HG02642 (cell line): ENCODE measurements at regions not wholly inside any gene's neighbourhood (a gene's known extent, or its start where the extent isn't known, plus 50 kb on each side); places are given as distances from the start of the nearest gene placed in this dataset.
"Not testable (repeated sequence)": the region's sequence is repeated elsewhere in the genome, so short reads cannot be mapped to it uniquely, and the experiment has no call there.

Experiments
- ATAC-seq: cut with Tn5 transposase; IDR thresholded peaks from one replicate; pipeline ENCODE4 v1.9.1; 2021; ENCODE audit warnings: mild to moderate bottlenecking; ENCODE audit not compliant: unreplicated experiment, poor library complexity

DNA sequence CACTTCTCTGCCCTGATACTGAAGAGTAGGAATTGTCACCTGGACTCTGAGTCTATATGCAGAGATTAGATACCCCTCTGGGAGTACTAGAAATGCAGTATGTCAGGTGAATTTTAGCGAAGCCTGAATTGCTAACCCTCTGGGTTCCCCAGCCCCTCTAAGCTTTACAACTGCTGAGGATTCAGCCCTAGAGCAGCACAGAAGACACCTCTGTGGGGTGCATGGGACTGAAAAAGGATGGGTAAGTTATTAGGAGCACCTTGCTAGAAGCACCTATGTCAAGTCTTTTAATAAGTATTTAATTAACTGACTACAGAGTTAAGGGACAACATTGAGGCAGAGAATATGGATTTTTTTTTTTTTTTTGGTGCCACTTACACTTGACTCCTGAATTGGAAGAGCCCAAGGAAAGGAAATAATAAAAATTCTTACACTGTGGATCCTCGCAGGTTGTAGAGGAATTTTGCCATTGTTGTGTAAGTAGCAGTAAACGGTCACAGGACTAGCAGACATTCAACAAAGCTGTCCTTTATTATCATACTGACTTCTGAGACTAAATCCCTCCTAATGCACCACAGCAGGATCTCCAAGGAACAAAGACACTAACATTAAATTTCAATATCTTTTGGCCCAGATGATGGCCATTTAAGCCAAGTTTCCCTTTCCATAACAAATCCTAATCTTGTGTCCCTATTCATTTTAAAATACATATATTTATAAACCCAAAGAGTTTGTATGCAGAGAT, 253.2 kb downstream of the ANKRD50 start:
- no peak for ATAC-seq

GRCh38 chr4:124459941-124460310, 252.6 kb downstream of the ANKRD50 start:
- ATAC-seq, result no peak

GRCh38 chr4:124461592-124461991, 250.9 kb downstream of the ANKRD50 start:
- ATAC-seq, result not testable (repeated sequence)

DNA sequence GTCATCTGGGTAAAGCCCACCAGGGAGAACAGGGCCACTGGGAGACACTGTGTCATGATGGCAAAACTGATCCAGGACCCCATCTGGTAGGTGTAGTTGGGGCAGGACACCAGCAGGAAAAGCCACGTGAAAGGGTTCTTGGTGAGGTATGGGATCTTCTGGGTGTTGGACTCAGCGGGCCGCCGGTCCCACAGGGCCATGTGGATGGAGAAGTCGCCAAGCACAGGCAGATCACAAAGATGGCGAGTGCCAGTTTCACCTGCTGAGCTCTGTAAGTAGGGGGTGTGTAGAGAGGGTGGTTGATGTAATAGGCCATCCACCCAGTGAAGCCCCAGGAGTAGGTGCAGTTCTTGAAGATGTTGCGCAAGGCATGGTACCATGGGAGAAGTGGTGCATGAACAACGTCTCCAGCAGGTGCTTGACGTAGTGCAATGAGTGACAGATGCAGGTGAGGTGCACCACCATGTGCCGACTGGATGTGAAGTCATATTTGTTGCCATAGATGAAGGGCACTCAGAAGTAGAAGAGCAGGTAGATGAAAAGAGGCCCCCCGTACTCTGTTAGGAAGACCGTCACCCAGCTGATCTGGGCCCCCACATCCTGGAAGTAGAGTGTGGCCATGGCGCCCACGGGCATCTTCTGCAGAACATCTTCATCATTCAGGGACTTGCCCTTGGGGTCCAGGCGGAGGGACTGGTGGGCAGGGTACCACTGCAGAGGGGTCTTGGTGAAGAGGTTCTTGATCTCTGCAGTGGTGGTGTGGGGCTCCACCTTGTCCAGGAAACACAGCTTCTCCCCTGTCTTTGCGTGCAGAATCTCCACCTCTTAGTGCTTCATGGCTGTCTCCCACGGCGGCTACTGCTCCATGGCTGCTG, 249.3 kb downstream of the ANKRD50 start:
- ATAC-seq, result no peak

DNA sequence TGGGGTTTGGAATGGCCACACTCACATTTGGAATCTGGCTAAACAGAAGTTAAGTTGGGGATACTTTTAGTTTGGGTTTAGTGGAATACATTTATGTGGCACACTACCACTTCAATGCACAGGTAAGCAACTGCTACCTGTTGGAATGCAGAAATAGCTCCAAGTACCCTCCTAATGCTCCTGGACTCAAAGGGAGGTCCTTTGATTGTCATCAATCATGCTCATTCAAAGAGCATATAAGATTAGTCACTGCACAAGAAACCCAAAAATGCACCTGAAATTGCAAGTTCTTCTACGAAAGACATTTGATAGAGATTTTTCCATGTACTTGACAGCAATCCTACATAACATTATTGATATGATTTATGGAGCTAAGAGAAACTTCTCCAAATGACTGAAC, 247.7 kb downstream of the ANKRD50 start:
- ATAC-seq, result no peak

DNA sequence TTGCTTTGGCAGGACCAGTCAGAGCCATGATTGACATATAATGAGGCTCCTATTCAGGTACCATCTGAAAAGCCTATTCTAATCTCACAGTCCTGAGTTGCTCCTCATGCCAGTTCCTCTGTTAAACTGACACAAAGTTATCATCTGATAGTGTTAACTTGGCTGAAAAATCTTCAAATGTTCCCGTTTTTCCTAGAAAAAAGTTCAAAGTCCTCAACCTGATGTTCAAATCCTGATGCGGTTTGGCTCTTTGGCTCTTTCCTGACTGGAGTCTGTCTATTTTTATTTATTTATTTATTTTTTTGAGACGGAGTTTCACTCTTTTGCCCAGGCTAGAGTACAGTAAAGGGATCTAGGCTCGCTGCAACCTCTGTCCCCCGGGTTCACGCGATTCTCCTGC, 244.2 kb downstream of the ANKRD50 start:
- ATAC-seq, result no peak

- no peak for ATAC-seq
Measured at GRCh38 chr4:124469981-124470380, 242.6 kb downstream of the ANKRD50 start.

DNA sequence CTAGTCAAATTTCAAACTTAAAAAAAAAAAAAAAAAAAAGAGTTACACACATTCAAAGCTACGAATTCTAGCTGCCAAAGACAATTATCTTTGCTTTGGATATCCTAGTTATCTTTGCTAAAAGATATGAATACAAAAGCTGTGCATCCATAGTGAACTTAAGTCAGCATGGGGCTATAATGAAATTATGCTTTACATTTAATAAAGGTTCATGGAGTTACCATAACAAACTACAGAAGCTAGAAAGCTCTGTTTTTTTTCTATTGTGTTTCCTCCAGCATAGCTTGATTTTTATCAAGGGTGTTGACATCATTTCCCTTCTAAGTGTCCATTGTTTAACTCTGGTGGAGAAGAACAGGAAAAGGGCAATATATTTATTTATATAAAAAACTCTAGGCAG, 234.1 kb downstream of the ANKRD50 start:
- no peak for ATAC-seq

DNA sequence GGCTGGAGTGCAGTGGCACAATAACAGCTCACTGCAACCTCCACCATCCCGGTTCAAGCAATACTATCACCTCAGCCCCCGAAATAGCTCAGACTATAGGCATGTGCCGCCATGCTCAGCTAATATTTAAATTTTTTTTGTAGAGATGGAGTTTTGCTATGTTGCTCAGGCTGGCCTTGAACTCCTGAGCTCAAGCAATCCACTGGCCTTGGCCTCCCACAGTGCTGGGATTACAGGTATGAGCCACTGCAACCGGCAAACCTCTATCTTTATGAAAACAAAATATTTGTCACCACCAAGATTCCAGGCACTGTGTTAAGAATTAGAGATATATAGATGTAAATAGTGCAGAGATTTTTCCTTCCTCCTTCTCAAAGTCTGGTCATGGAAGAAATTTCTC, 232.5 kb downstream of the ANKRD50 start:
- ATAC-seq, result no peak

DNA sequence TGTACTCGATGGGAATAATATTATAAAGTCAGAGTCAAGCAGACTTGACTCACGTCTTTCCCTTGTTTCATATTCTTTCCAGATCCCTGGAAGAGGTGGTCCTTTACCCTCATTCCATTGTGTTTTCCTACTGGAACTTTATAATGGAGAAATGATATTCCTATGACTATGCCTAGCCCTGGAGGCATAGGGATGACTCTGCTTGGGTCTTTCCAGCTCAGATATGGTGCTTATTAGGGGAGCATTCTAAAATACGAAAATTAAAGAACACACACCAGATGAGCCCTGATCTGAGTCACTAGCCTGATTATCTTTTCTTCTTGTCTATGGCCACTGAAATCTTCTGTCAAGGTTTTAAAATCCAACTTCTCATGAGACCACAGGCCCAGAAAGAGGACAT, 231.4 kb downstream of the ANKRD50 start:
- ATAC-seq, result no peak

GRCh38 chr4:124483048-124483906, 229.3 kb downstream of the ANKRD50 start:
- ATAC-seq, result no peak

DNA sequence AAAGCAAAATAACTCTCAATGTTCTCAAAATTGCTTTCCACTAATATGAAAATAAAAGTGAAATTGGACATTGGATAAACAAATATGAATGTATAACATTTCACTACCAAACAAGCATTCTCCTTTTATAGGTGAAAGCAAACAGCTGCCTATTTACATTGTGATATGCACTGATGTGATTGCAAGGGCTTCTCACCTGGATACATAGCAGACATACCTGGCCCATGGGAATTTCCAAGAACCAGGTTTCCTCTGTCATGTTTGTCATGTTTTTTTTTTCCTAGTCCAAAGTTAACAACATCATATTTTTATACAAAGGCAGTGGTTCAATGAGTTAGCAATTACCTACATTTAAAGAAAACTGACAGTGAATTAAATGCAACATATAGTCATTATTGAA, 228.5 kb downstream of the ANKRD50 start:
- no peak for ATAC-seq

GRCh38 chr4:124484940-124485339, 227.6 kb downstream of the ANKRD50 start:
- ATAC-seq, result no peak

GRCh38 chr4:124486423-124486822, 226.1 kb downstream of the ANKRD50 start:
- ATAC-seq, result no peak

GRCh38 chr4:124487651-124488050, 224.9 kb downstream of the ANKRD50 start:
- no peak for ATAC-seq

GRCh38 chr4:124491361-124492145, 221.0 kb downstream of the ANKRD50 start:
- no peak for ATAC-seq

- no peak for ATAC-seq
Measured at GRCh38 chr4:124499261-124499660, 213.3 kb downstream of the ANKRD50 start.

GRCh38 chr4:124501576-124501975, 211.0 kb downstream of the ANKRD50 start:
- no peak for ATAC-seq

GRCh38 chr4:124504431-124504830, 208.1 kb downstream of the ANKRD50 start:
- no peak for ATAC-seq

- no peak for ATAC-seq
Measured at GRCh38 chr4:124505211-124505610, 207.3 kb downstream of the ANKRD50 start.
